Testis (tissue), 2 donors: ENCODE measurements at regions not wholly inside any gene's neighbourhood (a gene's known extent, or its start where the extent isn't known, plus 50 kb on each side); places are given as distances from the start of the nearest gene placed in this dataset.

Experiments used
- DNase-seq: peaks from one replicate; pipeline ENCODE4 v3.0.0-alpha.2; 2019
- H3K27ac ChIP-seq, 2 donors: fragments of 200-600 bp; sonication (generic); one replicate each; pipeline ENCODE4 v1.5.1; 2019
- H3K27me3 ChIP-seq: fragments of 200-600 bp; sonication (generic); one replicate; pipeline ENCODE4 v1.5.1; 2019
- H3K36me3 ChIP-seq: fragments of 200-600 bp; sonication (generic); one replicate; pipeline ENCODE4 v1.5.1; 2017; ENCODE audit warnings: low read depth; ENCODE audit errors: missing control alignments
- H3K4me1 ChIP-seq: fragments of 200-600 bp; sonication (generic); one replicate; pipeline ENCODE4 v1.5.1; 2019
- H3K4me3 ChIP-seq, 2 donors: fragments of 200-600 bp; sonication (generic); one replicate each; pipeline ENCODE4 v1.5.1; 2017 to 2019
- H3K9me3 ChIP-seq: fragments of 200-600 bp; sonication (generic); one replicate; pipeline ENCODE4 v1.5.1; 2017
- CTCF ChIP-seq, 3 experiments: fragments of 450-650 bp in 2 of 3; fragments of 200-600 bp in 1 of 3; sonication (generic) in 1 of 3; IDR thresholded peaks; one replicate each; pipeline ENCODE4 v1.5.1; 2016 to 2019; ENCODE audit warnings: antibody characterized with exemption in 3 of 3, mild to moderate bottlenecking in 2 of 3, moderate library complexity in 1 of 3
- POLR2A ChIP-seq: fragments of 450-650 bp; IDR thresholded peaks from one replicate; pipeline ENCODE4 v1.6.1; 2017; ENCODE audit warnings: antibody characterized with exemption, mild to moderate bottlenecking, moderate library complexity
- WGBS, 2 donors: methylation state at CpG; one replicate each; pipeline ENCODE4 v1.1.5; 2018; 5-methylcytosine and 5-hydroxymethylcytosine counted together
- intact Hi-C: fragments of 100-400 bp; cut with DNase I; formaldehyde crosslinking; loops from one replicate; pipeline ENCODE4 v1.15.1; 2023; ENCODE audit warnings: low total_unique reads

GRCh38 chr11:71084306-71085012 is 167.9 kb downstream of the SHANK2 start:
- Histone ChIP-seq H3K4me1 (no peaks in the 10 kb centered on the region), H3K27me3 (no peaks in the 10 kb centered on the region), H3K36me3 (no peaks in the 10 kb centered on the region), H3K9me3 (no peaks in the 10 kb centered on the region), H3K4me3 (no peak overlapping the region), H3K27ac (no peak overlapping the region)
- 92 to 94% methylated on average over 4 to 9 of the region's 9 CpGs for WGBS, 2 donors
- intact Hi-C loops, result no loop called here
- DNase-seq, result no peak
- TF ChIP-seq CTCF (IDR thresholded peaks at IDR 0.05) (no peak), POLR2A (no peak)

DNA sequence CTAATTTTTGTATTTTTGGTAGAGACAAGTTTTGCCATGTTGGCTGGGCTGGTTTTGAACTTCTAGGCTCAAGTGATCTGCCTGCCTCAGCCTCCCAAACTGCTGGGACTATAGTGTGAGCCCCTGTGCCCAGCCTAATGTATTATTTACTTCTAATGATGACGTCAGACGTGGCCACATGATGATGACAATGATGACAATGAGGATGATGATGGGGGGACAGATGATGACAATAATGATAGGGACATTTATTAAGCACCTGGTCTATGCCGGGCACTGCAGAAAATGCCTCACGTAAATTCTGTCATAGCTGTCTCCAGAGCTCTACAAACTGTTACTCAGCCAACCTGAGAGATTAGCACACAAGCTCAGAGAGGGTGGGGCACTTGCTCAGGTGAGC is 169.3 kb downstream of the SHANK2 start:
- no peak for TF ChIP-seq POLR2A
- TF ChIP-seq CTCF (IDR thresholded peaks at IDR 0.05), result no peak
- H3K36me3 ChIP-seq, result no peaks in the 10 kb centered on the region
- no peak overlapping the region for H3K4me3 ChIP-seq
- no peak for DNase-seq
- H3K27ac ChIP-seq, result no peak overlapping the region
- WGBS, 2 donors, result 94 to 95% methylated on average over 4 of the region's 4 CpGs
- H3K9me3 ChIP-seq, result no peaks in the 10 kb centered on the region
- H3K4me1 ChIP-seq, result no peaks in the 10 kb centered on the region
- H3K27me3 ChIP-seq, result no peaks in the 10 kb centered on the region
- intact Hi-C loops, result no loop called here

DNA sequence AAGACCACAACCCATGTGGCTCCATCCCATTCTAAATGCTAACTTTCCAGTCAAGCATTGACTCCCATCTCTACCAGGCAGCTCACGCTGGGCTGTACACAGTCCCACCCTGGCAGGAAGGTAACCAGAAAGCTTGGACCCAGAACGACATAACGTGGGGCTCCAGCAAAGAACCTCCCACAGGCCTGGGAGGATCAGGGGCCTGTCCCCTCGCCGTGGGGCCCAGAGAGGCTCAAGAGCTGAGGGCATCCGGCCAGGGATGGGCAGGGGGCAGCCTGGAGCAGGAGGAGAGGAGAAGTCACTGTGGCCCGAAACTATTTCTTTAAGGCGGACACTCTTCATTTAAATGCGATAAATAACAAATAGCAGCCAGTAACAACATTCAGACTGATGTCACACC is 169.9 kb downstream of the SHANK2 start:
- TF ChIP-seq CTCF (IDR thresholded peaks at IDR 0.05) (no peak), POLR2A (no peak)
- no peak for DNase-seq
- no peak overlapping the region for H3K4me3 ChIP-seq
- H3K27ac ChIP-seq, result no peak overlapping the region
- H3K9me3 ChIP-seq, result no peaks in the 10 kb centered on the region
- intact Hi-C loops, result no loop called here
- WGBS, 2 donors, result 71 to 79% methylated on average over 9 of the region's 9 CpGs
- no peaks in the 10 kb centered on the region for H3K4me1 ChIP-seq
- no peaks in the 10 kb centered on the region for H3K27me3 ChIP-seq
- no peaks in the 10 kb centered on the region for H3K36me3 ChIP-seq

- DNase-seq, result no peak
- Histone ChIP-seq H3K4me1 (no peaks in the 10 kb centered on the region), H3K4me3 (no peak overlapping the region), H3K27me3 (no peaks in the 10 kb centered on the region), H3K9me3 (no peaks in the 10 kb centered on the region), H3K27ac (no peak overlapping the region), H3K36me3 (no peaks in the 10 kb centered on the region)
- WGBS, 2 donors, result 96% methylated on average over 11 of the region's 12 CpGs; no CpG with 5 or more reads in 1 of the 2 donors
- intact Hi-C loops, result no loop called here
- TF ChIP-seq CTCF (IDR thresholded peaks at IDR 0.05) (no peak), POLR2A (no peak)
Measured at GRCh38 chr11:71081704-71082230, 170.6 kb downstream of the SHANK2 start.
